Naive thymus-derived CD8-positive, alpha-beta T cell (primary cell): ENCODE measurements at regions not wholly inside any gene's neighbourhood (a gene's known extent, or its start where the extent isn't known, plus 50 kb on each side); places are given as distances from the start of the nearest gene placed in this dataset.
A peak's percentile ranks its signal among the peaks of the same experiment; 100 is the strongest.

Experiments
- ATAC-seq, 2 donors: fragments of 150-1000 bp; cut with Tn5 transposase in 1 of 2; sonication (Bioruptor Pico), chemical (Tn5 transposase) in 1 of 2; 1 replicate in 1 of 2; 2 replicates in 1 of 2; pipeline ENCODE4 v1.10.0; 2021; ENCODE audit warnings: mild to moderate bottlenecking in 2 of 2, moderate library complexity in 2 of 2
- POLR2A ChIA-PET: fragments of 350-600 bp; sonication (Branson Sonifier 250); formaldehyde crosslinking; loops from one replicate; lab custom pipeline; 2021; ENCODE audit warnings: antibody characterized with exemption; lab: Charles Lee
- DNase-seq, 10 donors: peaks; one replicate each; pipeline versions ENCODE4 v3.0.0 to v3.0.0-alpha.2; 2020 to 2022
- H3K27ac Mint-ChIP-seq, 10 donors: one replicate each; pipeline ENCODE4 v1.8.0; 2020 to 2022; ENCODE audit warnings: mild to moderate bottlenecking in 10 of 10, mixed read lengths in 10 of 10, moderate library complexity in 4 of 10, inconsistent platforms in 1 of 10
- H3K27me3 Mint-ChIP-seq, 5 donors: one replicate each; pipeline ENCODE4 v1.8.0; 2021 to 2022; ENCODE audit warnings: mixed read lengths in 5 of 5
- H3K36me3 Mint-ChIP-seq, 3 donors: one replicate each; pipeline ENCODE4 v1.8.0; 2020 to 2022; ENCODE audit warnings: mixed read lengths in 3 of 3, mild to moderate bottlenecking in 2 of 3, inconsistent platforms in 1 of 3
- H3K4me1 Mint-ChIP-seq, 4 donors: one replicate each; pipeline ENCODE4 v1.8.0; 2021 to 2022; ENCODE audit warnings: mixed read lengths in 4 of 4
- H3K4me3 Mint-ChIP-seq, 10 donors: one replicate each; pipeline ENCODE4 v1.8.0; 2020 to 2022; ENCODE audit warnings: mild to moderate bottlenecking in 10 of 10, mixed read lengths in 10 of 10, moderate library complexity in 6 of 10, inconsistent platforms in 1 of 10
- H3K9me3 Mint-ChIP-seq, 9 donors: one replicate each; pipeline ENCODE4 v1.8.0; 2020 to 2022; ENCODE audit warnings: mixed read lengths in 9 of 9, mild to moderate bottlenecking in 3 of 9, inconsistent platforms in 1 of 9, moderate library complexity in 1 of 9

DNA sequence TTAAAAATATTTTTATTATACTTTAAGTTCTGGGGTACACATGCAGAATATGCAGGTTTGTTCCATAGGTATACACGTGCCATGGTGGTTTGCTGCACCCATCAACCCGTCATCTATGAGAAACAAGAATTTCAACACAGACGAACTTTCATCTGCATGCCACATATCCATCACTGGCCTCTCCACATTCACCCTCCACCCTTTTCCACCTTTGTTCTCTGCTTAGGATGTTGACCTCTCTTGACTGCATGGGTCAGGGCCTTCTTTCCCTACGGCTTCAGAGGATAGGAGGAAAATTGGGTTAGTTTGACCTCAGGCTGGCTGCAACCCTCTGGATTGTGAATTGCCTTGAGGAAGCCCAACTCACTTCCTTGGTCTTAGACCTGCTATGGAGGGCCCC, 260.9 kb downstream of the MREG start:
- ATAC-seq: no peak
- H3K9me3 Mint-ChIP-seq: peaks cover 0 to 1% (median 0%) of the 10 kb centered on the region in 9 donors
- POLR2A ChIA-PET: no interaction called here
- H3K36me3 Mint-ChIP-seq: no peaks in the 10 kb centered on the region
- no peak overlapping the region for H3K4me3 Mint-ChIP-seq
- peaks cover 12 to 33% (median 26%) of the 10 kb centered on the region in 4 donors for H3K4me1 Mint-ChIP-seq
- H3K27me3 Mint-ChIP-seq: peaks cover 7 to 76% (median 35%) of the 10 kb centered on the region in 5 donors
- H3K27ac Mint-ChIP-seq: no peak overlapping the region
- no peak for DNase-seq

DNA sequence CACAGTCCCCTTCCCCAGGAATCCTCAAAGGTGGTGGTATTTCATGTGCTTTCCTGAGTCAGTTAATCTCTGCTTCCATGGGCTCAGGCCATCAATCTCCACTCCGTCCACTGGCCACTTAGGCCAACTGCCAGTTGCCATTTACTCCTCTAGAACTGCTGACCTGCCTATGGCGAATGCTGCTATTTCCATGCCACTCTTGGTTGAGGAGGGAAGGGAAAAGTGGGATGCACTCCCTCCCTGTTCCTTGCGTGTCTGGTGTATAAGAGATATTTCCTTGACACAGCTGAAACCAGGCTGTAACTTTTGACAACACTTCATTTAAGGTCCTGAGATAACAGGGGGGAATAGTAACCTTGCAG, 261.5 kb downstream of the MREG start:
- POLR2A ChIA-PET: no interaction called here
- Mint-ChIP-seq H3K27ac (peak overlapping the region in 1 of 10 donors; percentile 50), H3K9me3 (peaks cover 0 to 1% (median 0%) of the 10 kb centered on the region in 9 donors), H3K27me3 (peaks cover 7 to 77% (median 35%) of the 10 kb centered on the region in 5 donors), H3K4me1 (peaks cover 12 to 33% (median 26%) of the 10 kb centered on the region in 4 donors), H3K36me3 (no peaks in the 10 kb centered on the region), H3K4me3 (no peak overlapping the region)
- DNase-seq (no peak), ATAC-seq (no peak)

DNA sequence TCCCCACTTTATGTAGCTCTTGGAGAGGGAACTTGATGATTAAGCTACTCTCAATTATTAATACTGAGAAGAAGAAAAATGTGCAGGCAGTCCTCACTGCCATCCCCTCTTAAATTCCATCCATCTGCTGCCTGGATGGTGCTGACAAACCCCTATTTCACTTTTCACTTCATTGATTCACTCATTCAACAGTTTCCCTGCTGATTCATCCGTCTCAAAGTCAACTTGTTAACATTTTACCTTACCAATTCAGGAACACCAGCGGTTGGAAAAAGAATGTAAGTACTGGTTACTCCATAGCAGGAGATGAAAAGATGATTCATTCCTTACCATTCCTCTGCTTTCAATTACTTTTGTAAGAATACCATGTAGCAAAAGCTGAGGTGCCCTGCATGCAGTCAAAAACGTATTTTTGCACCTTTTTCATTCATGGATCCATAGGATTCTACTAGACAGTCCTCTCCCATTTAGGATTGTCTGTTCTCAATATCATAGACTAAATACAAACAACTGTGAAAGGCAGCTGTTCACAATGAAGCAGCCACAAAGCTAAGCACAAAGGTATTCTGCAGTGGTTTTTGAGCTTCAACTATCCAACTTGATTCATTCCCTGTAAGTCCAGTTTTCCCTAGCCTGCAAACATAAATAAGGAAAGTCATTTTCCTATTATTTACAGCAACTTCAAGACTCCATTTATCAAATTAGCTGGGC, 262.0 kb downstream of the MREG start:
- Mint-ChIP-seq H3K4me3 (peak overlapping the region in 6 of 10 donors; percentile 12 to 58 (median 36)), H3K9me3 (peaks cover 0 to 1% (median 0%) of the 10 kb centered on the region in 9 donors), H3K36me3 (no peaks in the 10 kb centered on the region), H3K27ac (no peak overlapping the region), H3K27me3 (peaks cover 7 to 81% (median 39%) of the 10 kb centered on the region in 5 donors), H3K4me1 (peaks cover 12 to 33% (median 26%) of the 10 kb centered on the region in 4 donors)
- POLR2A ChIA-PET: no interaction called here
- DNase-seq (no peak), ATAC-seq (peak in 1 of 2 donors; percentile 8)

DNA sequence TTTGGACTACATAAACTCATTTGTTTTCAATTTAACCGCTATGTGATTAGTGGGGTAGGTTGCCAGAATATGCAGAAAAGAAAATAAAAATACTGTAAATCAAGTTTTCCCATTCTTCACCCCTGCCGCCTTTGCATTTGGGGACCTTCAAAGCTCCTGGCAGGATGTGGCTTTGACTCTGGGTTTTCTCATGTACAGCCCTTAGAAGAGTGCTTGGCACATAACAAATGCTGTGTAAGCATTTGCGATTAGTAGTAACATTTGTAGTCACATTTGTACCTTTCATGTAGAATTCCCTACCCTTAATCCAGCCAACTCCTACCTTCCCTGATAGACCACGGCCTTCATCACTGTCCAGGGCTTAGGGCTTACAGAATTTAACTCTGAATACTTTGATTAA, 262.6 kb downstream of the MREG start:
- peaks cover 7 to 79% (median 41%) of the 10 kb centered on the region in 5 donors for H3K27me3 Mint-ChIP-seq
- POLR2A ChIA-PET: interaction anchor here (0.6 to 0.7 kb wide), 2 partner anchors 12 to 1020 kb away, joined by 3 read pairs; no protein-coding TSS in a partner anchor
- peaks cover 0 to 1% (median 0%) of the 10 kb centered on the region in 9 donors for H3K9me3 Mint-ChIP-seq
- ATAC-seq: peak; percentile 93 to 99
- no peaks in the 10 kb centered on the region for H3K36me3 Mint-ChIP-seq
- no peak overlapping the region for H3K27ac Mint-ChIP-seq
- peaks cover 12 to 33% (median 26%) of the 10 kb centered on the region in 4 donors for H3K4me1 Mint-ChIP-seq
- DNase-seq: peak in 9 of 10 donors; percentile 8 to 70 (median 39)
- H3K4me3 Mint-ChIP-seq: peak overlapping the region in 6 of 10 donors; percentile 12 to 58 (median 36)

DNA sequence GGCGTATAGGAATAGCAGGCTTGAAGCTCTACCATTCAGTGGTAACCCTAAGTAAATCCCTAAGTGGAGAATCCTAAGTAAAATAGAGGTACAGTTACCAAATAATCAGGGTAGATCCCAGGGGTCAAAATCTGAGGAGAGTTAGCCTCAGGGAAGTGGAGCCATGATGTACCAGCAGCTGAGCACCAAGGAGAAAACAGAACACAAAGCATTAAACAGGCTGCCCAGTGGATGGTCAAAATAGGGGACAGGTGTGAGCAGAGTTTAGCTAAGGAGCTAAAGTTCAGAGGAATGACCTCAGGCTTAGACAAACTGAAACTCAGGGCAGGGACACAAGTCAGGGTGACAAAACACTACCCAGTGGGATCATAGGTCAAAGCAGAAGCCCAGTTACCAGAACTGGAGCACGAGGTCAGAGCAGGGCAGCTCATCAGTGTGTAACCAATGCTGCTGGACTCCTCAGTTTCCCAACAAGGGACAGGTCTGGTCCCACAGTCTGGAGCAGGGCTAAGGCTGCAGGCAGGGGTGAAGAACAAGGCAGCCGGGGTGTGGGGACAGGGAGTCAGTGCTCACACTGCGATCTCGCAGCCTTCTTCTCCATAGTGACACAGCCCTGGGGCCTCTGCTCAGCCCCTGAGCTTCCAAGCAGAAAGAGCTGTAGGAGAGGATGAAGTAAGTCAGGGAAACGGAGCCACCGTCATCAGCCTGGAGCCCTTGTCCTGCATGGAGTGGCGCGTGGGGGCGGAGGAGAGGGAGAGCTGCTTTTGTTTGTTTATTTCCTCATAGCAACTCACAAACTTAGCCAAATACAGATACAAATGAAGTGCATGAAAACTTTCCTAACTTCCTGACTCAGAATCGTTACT, 264.0 kb downstream of the MREG start:
- no peaks in the 10 kb centered on the region for H3K36me3 Mint-ChIP-seq
- H3K9me3 Mint-ChIP-seq: no peaks in the 10 kb centered on the region
- H3K27me3 Mint-ChIP-seq: peaks cover 5 to 65% (median 28%) of the 10 kb centered on the region in 5 donors
- no peak overlapping the region for H3K27ac Mint-ChIP-seq
- H3K4me3 Mint-ChIP-seq: peak overlapping the region in 1 of 10 donors; percentile 9
- DNase-seq (no peak), ATAC-seq (no peak)
- H3K4me1 Mint-ChIP-seq: peaks cover 12 to 33% (median 26%) of the 10 kb centered on the region in 4 donors
- POLR2A ChIA-PET: no interaction called here

DNA sequence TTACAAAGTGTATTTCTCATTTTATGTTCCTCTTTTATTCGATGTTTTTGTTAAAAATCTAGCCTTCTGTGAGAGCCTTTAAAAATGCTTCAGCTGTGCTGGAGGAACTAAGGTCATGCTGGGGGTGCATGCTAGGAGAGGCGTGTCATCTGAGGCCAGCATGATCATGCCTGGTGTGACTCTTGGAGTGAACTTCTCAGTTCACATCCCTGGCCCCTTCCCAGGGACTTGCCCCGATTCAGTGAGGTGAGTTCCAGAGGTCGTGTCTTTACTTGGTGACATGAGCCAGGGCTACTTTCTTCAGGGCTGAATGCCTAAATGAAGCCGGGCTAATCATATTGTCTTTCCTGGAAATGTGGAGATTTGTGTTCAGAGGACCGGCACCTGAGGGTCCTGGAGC, 264.9 kb downstream of the MREG start:
- H3K9me3 Mint-ChIP-seq: no peaks in the 10 kb centered on the region

DNA sequence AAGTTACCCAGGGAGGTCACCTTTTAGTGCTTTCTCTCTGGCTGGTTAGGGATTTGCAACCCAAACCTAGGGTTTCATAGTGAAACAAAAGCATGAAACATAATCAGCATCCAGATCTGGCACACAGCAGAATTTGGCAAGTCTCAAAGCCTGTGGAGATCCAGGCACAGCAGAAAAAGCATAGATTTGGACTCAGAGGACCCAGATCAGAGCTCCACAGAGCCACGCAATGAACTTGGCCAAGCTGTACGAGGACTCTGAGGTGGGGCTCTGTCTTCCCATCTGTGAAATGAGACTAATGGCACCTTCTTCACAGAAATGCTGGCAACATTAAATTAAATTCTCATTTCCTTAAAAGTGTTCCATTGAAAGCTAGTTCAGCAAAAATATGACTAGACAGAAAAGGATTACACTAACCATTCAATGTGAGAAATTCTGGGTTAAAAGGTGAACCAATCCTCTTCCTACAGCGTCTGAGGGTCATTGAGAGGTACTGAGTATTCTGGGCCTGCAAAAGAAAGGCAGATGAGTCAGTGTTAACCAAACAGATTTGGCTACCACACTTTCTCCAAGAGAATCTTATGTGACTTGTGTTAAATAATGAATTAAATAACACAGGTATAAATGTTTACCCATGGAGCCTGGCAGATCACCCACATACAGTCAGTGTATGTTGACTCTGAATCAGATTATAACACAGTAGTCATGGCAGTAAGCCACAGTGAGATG, 266.3 kb downstream of the MREG start:
- DNase-seq: no peak
- Mint-ChIP-seq H3K27me3 (peaks cover 4 to 42% (median 29%) of the 10 kb centered on the region in 5 donors), H3K27ac (no peak overlapping the region), H3K4me1 (peaks cover 12 to 31% (median 26%) of the 10 kb centered on the region in 4 donors), H3K9me3 (no peaks in the 10 kb centered on the region), H3K36me3 (no peaks in the 10 kb centered on the region), H3K4me3 (no peak overlapping the region)
- POLR2A ChIA-PET: no interaction called here
- no peak for ATAC-seq

More for the DNA sequence above, 264.9 kb downstream of the MREG start:
- POLR2A ChIA-PET: no interaction called here
- Mint-ChIP-seq H3K27me3 (peaks cover 5 to 56% (median 27%) of the 10 kb centered on the region in 5 donors), H3K36me3 (no peaks in the 10 kb centered on the region), H3K27ac (no peak overlapping the region), H3K4me3 (no peak overlapping the region), H3K4me1 (peaks cover 12 to 33% (median 26%) of the 10 kb centered on the region in 4 donors)
- no peak for DNase-seq
- no peak for ATAC-seq

DNA sequence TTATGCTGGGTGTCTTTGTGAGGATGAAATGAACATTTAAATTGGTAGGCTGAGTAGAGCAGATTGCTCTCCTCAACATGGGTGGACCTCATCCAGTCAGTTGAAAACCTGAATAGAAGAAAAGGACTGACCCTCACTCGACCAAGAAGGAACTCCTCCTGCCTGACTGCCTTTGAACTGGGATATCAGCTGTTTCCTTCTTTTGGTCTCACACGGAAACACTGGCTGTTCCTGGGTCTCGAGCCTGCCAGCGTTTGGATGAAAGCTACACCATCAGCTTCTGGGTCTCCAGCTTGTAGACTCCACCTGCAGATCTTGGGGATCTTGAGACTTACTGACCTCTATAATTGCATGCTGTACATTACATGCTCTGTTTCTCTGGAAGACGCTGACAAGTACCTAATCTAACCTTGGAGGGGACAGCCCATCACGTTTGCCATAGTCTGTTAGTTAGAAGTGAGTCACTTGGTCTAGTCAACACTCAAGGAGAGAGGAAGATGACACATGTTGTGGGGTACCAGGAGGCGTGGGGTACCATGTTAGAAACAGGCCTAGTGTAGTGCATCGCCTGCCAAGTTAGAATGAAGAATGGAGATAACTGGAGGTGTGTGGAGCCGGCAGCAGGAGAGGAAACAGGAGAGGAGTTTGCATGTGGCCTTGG, 267.0 kb downstream of the MREG start:
- Mint-ChIP-seq H3K27me3 (peaks cover 2 to 35% (median 26%) of the 10 kb centered on the region in 5 donors), H3K36me3 (no peaks in the 10 kb centered on the region), H3K27ac (no peak overlapping the region), H3K9me3 (no peaks in the 10 kb centered on the region), H3K4me1 (peaks cover 11 to 25% (median 22%) of the 10 kb centered on the region in 4 donors), H3K4me3 (no peak overlapping the region)
- DNase-seq: no peak
- ATAC-seq: no peak
- POLR2A ChIA-PET: no interaction called here

DNA sequence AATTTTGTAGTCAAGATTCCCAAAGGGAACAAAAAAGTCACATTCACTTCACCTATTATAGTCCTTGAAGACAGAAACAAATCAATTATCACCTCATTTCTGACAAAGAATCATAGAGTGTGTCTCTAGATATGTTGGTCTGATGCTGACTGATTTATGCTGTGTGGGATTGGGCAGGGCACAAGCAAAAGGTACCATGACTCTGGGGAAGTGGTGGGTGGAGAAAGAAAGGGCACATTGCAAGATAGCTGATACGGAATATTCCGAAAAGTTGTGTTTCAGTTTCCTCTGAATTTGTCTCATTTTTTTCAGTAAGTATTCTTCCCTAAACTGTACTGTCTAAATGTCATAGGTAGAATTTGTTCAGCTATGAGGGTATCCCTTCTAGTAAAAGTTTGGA, 268.0 kb downstream of the MREG start:
- Mint-ChIP-seq H3K4me1 (peaks cover 3 to 15% (median 11%) of the 10 kb centered on the region in 4 donors), H3K9me3 (no peaks in the 10 kb centered on the region), H3K27ac (no peak overlapping the region), H3K4me3 (no peak overlapping the region), H3K36me3 (no peaks in the 10 kb centered on the region), H3K27me3 (peaks cover 3 to 31% (median 25%) of the 10 kb centered on the region in 5 donors)
- no peak for DNase-seq
- no peak for ATAC-seq
- POLR2A ChIA-PET: no interaction called here

DNA sequence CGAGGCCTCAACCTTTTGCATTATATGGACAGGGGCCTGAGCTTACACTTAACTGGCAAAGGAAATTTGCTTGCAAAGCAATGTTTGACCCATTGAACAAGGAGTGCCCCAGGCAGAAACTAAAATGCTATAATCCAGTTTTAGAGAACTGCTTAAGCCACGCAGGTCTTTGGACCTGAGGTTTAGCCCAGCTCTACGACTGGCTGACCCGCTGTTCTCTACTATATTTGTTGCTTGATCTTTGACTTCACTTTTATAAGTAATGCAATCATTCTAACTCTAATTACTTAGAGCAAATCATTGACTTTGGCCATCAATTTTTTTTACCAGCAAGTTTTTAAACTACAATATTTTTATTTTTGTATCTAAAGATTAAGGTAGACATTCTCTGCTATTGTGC, 268.8 kb downstream of the MREG start:
- ATAC-seq (no peak), DNase-seq (no peak)
- H3K36me3 Mint-ChIP-seq: no peaks in the 10 kb centered on the region
- POLR2A ChIA-PET: interaction anchor here (0.6 kb wide), 1 partner anchor 73 kb away, joined by 3 read pairs; no protein-coding TSS in a partner anchor
- H3K9me3 Mint-ChIP-seq: no peaks in the 10 kb centered on the region
- H3K4me3 Mint-ChIP-seq: no peak overlapping the region
- H3K27me3 Mint-ChIP-seq: peaks cover 7 to 31% (median 18%) of the 10 kb centered on the region in 5 donors
- H3K4me1 Mint-ChIP-seq: peaks cover 0 to 6% (median 4%) of the 10 kb centered on the region in 4 donors
- H3K27ac Mint-ChIP-seq: no peak overlapping the region

DNA sequence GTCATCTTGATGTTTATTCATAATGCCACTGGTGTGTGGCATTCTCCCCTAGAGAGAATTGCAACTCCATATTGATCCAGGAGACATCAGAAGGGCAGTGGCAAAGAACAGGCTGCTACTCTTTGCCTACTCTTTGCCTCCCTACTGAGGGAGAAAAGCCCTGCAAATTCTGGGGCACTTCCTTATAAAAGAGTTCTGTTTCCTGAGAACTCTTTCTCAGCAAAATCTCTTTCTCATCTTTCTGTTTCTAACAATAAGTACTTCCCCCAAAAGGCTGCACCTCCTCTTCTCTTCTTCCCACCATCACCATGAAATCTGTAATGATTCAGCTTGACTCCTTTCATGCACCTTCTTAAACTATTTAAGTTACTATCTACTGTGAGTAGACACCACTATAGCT, 270.3 kb downstream of the MREG start:
- Mint-ChIP-seq H3K36me3 (peaks cover 0 to 9% (median 0%) of the 10 kb centered on the region in 3 donors), H3K27ac (no peak overlapping the region), H3K9me3 (peaks cover 0 to 2% (median 0%) of the 10 kb centered on the region in 9 donors), H3K4me1 (no peaks in the 10 kb centered on the region), H3K4me3 (no peak overlapping the region), H3K27me3 (peaks cover 4 to 27% (median 8%) of the 10 kb centered on the region in 5 donors)
- POLR2A ChIA-PET: no interaction called here
- no peak for DNase-seq
- no peak for ATAC-seq

DNA sequence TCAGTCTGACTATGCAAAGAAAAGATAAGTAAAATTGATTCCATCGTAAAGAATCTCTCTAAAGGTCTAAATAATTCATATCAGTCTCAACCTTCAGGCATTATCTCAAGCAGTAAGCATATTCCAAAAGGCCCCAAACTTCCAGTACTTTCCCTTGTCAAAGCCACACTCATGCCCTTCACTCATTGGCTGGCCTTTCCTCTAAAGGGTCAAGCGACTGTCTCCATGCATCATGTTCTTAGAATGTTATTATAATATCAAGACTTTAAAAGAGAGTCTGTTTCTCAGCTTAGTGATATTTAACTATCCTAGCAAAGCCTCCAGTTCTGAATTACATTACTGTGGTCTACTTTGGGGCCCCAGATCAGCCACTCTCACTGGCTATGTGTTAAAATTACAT, 271.3 kb downstream of the MREG start:
- H3K36me3 Mint-ChIP-seq: peaks cover 0 to 9% (median 0%) of the 10 kb centered on the region in 3 donors

More for the DNA sequence above, 271.3 kb downstream of the MREG start:
- Mint-ChIP-seq H3K27me3 (peaks cover 4 to 28% (median 8%) of the 10 kb centered on the region in 5 donors), H3K4me3 (no peak overlapping the region), H3K27ac (no peak overlapping the region), H3K4me1 (peaks cover 0 to 2% (median 0%) of the 10 kb centered on the region in 4 donors), H3K9me3 (peaks cover 0 to 2% (median 0%) of the 10 kb centered on the region in 9 donors)
- ATAC-seq (no peak), DNase-seq (no peak)
- POLR2A ChIA-PET: no interaction called here
